ENCODE measurements at regions not wholly inside any gene's neighbourhood (a gene's known extent, or its start where the extent isn't known, plus 50 kb on each side); places are given as distances from the start of the nearest gene placed in this dataset.

- Mint-ChIP-seq H3K27me3 (no peaks in the 10 kb centered on the region), H3K4me1 (no peaks in the 10 kb centered on the region), H3K27ac (no peak overlapping the region), H3K9me3 (ENCODE audit: insufficient read depth) (peaks cover 2% of the 10 kb centered on the region), H3K4me3 (no peak overlapping the region)
- Histone ChIP-seq H3K9ac (ENCODE audit: low read length) (no peak overlapping the region), H3K27ac (ENCODE audit: low read length in 2 of 2) (no peak overlapping the region), H3K9me3 (ENCODE audit: control extremely low read depth in 1 of 3, control insufficient read depth in 2 of 3, insufficient read depth in 1 of 3, low read length in 2 of 3) (no peaks in the 10 kb centered on the region), H3K36me3 (replicated peaks in 1 of 2; ENCODE audit: control extremely low read depth in 1 of 2, control insufficient read depth in 1 of 2, extremely low read depth in 1 of 2, insufficient read depth in 2 of 2, low read length in 1 of 2) (no peaks in the 10 kb centered on the region), H2AFZ (ENCODE audit: insufficient read depth, low read depth, low read length, poor library complexity, severe bottlenecking) (no peak overlapping the region), H3K4me2 (replicated peaks; ENCODE audit: low read depth, low read length, poor library complexity, severe bottlenecking) (no peak overlapping the region), H3K4me3 (ENCODE audit: control extremely low read depth in 1 of 5, extremely low read depth in 1 of 5, insufficient read depth in 1 of 5, low read depth in 2 of 5, low read length in 4 of 5) (no peak overlapping the region), H3K79me2 (ENCODE audit: control insufficient read depth, insufficient read depth, low read length) (no peaks in the 10 kb centered on the region), H3K4me1 (ENCODE audit: control insufficient read depth in 2 of 2, insufficient read depth in 2 of 2, low read length in 2 of 2) (no peaks in the 10 kb centered on the region), H3K27me3 (replicated peaks in 1 of 4; ENCODE audit: control extremely low read depth in 1 of 4, control insufficient read depth in 3 of 4, insufficient read depth in 4 of 4, low read length in 3 of 4) (no peaks in the 10 kb centered on the region), H4K20me1 (ENCODE audit: control insufficient read depth, insufficient read depth, low read length, poor library complexity, severe bottlenecking) (no peaks in the 10 kb centered on the region)
- intact Hi-C loops (cut with micrococcal nuclease): no loop called here
- no peak for DNase-seq
- POLR2A ChIA-PET: no interaction called here
- no peak for TF ChIP-seq EZH2 (IDR thresholded peaks at IDR 0.05; ENCODE audit: borderline replicate concordance, insufficient read depth, low read depth, low read length, poor library complexity, severe bottlenecking)
- no peak for TF ChIP-seq CTCF (IDR thresholded peaks at IDR 0.05)
- WGBS (ENCODE audit: insufficient coverage): 70% methylated on average over 1 of the region's 1 CpG
- CTCF ChIA-PET: no interaction called here
- no peak for ATAC-seq (ENCODE audit: low read depth)
Observed at GRCh38 chr11:28966951-28967350, 858.8 kb downstream of the METTL15 start.

- no peak for ATAC-seq (ENCODE audit: low read depth)
- H3K27me3 Mint-ChIP-seq: no peaks in the 10 kb centered on the region
- Histone ChIP-seq H3K27ac (ENCODE audit: low read length in 2 of 2) (no peak overlapping the region), H3K4me1 (ENCODE audit: control insufficient read depth in 2 of 2, insufficient read depth in 2 of 2, low read length in 2 of 2) (no peaks in the 10 kb centered on the region), H3K27me3 (replicated peaks in 1 of 4; ENCODE audit: control extremely low read depth in 1 of 4, control insufficient read depth in 3 of 4, insufficient read depth in 4 of 4, low read length in 3 of 4) (no peaks in the 10 kb centered on the region), H3K36me3 (replicated peaks in 1 of 2; ENCODE audit: control extremely low read depth in 1 of 2, control insufficient read depth in 1 of 2, extremely low read depth in 1 of 2, insufficient read depth in 2 of 2, low read length in 1 of 2) (no peaks in the 10 kb centered on the region), H3K4me2 (replicated peaks; ENCODE audit: low read depth, low read length, poor library complexity, severe bottlenecking) (no peak overlapping the region), H4K20me1 (ENCODE audit: control insufficient read depth, insufficient read depth, low read length, poor library complexity, severe bottlenecking) (no peaks in the 10 kb centered on the region), H2AFZ (ENCODE audit: insufficient read depth, low read depth, low read length, poor library complexity, severe bottlenecking) (no peak overlapping the region), H3K9ac (ENCODE audit: low read length) (no peak overlapping the region), H3K9me3 (ENCODE audit: control extremely low read depth in 1 of 3, control insufficient read depth in 2 of 3, insufficient read depth in 1 of 3, low read length in 2 of 3) (no peaks in the 10 kb centered on the region), H3K79me2 (ENCODE audit: control insufficient read depth, insufficient read depth, low read length) (no peaks in the 10 kb centered on the region), H3K4me3 (ENCODE audit: control extremely low read depth in 1 of 5, extremely low read depth in 1 of 5, insufficient read depth in 1 of 5, low read depth in 2 of 5, low read length in 4 of 5) (no peak overlapping the region)
- no peaks in the 10 kb centered on the region for H3K4me1 Mint-ChIP-seq
- no peak overlapping the region for H3K27ac Mint-ChIP-seq
- POLR2A ChIA-PET: no interaction called here
- no peak for DNase-seq
- no peak overlapping the region for H3K4me3 Mint-ChIP-seq
- no peaks in the 10 kb centered on the region for H3K9me3 Mint-ChIP-seq (ENCODE audit: insufficient read depth)
- WGBS (ENCODE audit: insufficient coverage): 100% methylated on average over 1 of the region's 1 CpG
- TF ChIP-seq EZH2 (IDR thresholded peaks at IDR 0.05; ENCODE audit: borderline replicate concordance, insufficient read depth, low read depth, low read length, poor library complexity, severe bottlenecking): no peak
- no peak for TF ChIP-seq CTCF (IDR thresholded peaks at IDR 0.05)
- CTCF ChIA-PET: no interaction called here
- intact Hi-C loops (cut with micrococcal nuclease): no loop called here
Observed at GRCh38 chr11:28965819-28966218, 857.6 kb downstream of the METTL15 start.

Data from B cell (primary cell).